Type B pancreatic cell (in vitro differentiated cells): ENCODE measurements at regions not wholly inside any gene's neighbourhood (a gene's known extent, or its start where the extent isn't known, plus 50 kb on each side); places are given as distances from the start of the nearest gene placed in this dataset.
A peak's percentile ranks its signal among the peaks of the same experiment; 100 is the strongest.
"Not testable (repeated sequence)": the region's sequence is repeated elsewhere in the genome, so short reads cannot be mapped to it uniquely, and the experiment has no call there.

Experiments used
- DNase-seq: peaks from one replicate; pipeline ENCODE4 v3.0.0; 2021; ENCODE audit warnings: mixed read lengths; ENCODE audit not compliant: unreplicated experiment; ENCODE audit errors: extremely low spot score
- H3K27ac Mint-ChIP-seq: 2 replicates; pipeline ENCODE4 v1.8.0; 2021; ENCODE audit warnings: mild to moderate bottlenecking, mixed read lengths
- H3K27me3 Mint-ChIP-seq: 2 replicates; pipeline ENCODE4 v1.8.0; 2021; ENCODE audit warnings: mixed read lengths
- H3K36me3 Mint-ChIP-seq: 2 replicates; pipeline ENCODE4 v1.8.0; 2021; ENCODE audit warnings: mixed read lengths
- H3K4me1 Mint-ChIP-seq: one replicate; pipeline ENCODE4 v1.8.0; 2021; ENCODE audit warnings: mixed read lengths; ENCODE audit not compliant: unreplicated experiment
- H3K4me3 Mint-ChIP-seq: 2 replicates; pipeline ENCODE4 v1.8.0; 2021; ENCODE audit warnings: mild to moderate bottlenecking, mixed read lengths
- H3K9me3 Mint-ChIP-seq: 2 replicates; pipeline ENCODE4 v1.8.0; 2021; ENCODE audit warnings: mixed read lengths
- TF ChIP-seq, protein P1 (sequence below): fragments of 200-600 bp; sonication (generic); conservative IDR thresholded peaks from 2 replicates; pipeline ENCODE4 v1.5.0; 2021; ENCODE audit warnings: antibody characterized with exemption, mild to moderate bottlenecking

DNA sequence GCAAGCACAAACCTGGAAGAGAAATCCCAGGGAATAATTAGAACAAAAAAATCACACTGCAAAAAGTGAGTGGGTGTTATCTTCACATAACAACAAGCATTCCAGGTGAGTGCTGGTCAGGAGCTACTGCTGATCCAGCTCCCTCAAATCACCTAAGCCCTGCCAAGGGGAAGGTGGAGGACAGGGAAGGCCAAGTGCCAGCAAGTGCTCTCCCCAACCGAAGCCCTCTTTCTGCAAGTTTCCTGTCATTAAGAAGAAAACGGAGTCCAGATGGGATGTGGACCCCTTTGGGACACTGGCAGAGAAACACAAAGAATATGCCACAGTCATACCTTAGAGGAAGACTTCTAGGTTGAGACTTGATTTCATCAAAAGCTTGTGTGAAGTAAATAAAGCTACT, 933.0 kb upstream of the ZNF722 start:
- H3K4me3 Mint-ChIP-seq = no peak overlapping the region
- no peaks in the 10 kb centered on the region for H3K36me3 Mint-ChIP-seq
- peaks cover 16% of the 10 kb centered on the region for H3K9me3 Mint-ChIP-seq
- TF ChIP-seq, protein P1, sequence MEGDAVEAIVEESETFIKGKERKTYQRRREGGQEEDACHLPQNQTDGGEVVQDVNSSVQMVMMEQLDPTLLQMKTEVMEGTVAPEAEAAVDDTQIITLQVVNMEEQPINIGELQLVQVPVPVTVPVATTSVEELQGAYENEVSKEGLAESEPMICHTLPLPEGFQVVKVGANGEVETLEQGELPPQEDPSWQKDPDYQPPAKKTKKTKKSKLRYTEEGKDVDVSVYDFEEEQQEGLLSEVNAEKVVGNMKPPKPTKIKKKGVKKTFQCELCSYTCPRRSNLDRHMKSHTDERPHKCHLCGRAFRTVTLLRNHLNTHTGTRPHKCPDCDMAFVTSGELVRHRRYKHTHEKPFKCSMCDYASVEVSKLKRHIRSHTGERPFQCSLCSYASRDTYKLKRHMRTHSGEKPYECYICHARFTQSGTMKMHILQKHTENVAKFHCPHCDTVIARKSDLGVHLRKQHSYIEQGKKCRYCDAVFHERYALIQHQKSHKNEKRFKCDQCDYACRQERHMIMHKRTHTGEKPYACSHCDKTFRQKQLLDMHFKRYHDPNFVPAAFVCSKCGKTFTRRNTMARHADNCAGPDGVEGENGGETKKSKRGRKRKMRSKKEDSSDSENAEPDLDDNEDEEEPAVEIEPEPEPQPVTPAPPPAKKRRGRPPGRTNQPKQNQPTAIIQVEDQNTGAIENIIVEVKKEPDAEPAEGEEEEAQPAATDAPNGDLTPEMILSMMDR = no peak
- DNase-seq = peak; percentile 22
- no peaks in the 10 kb centered on the region for H3K4me1 Mint-ChIP-seq
- H3K27ac Mint-ChIP-seq = no peak overlapping the region
- H3K27me3 Mint-ChIP-seq = no peaks in the 10 kb centered on the region

DNA sequence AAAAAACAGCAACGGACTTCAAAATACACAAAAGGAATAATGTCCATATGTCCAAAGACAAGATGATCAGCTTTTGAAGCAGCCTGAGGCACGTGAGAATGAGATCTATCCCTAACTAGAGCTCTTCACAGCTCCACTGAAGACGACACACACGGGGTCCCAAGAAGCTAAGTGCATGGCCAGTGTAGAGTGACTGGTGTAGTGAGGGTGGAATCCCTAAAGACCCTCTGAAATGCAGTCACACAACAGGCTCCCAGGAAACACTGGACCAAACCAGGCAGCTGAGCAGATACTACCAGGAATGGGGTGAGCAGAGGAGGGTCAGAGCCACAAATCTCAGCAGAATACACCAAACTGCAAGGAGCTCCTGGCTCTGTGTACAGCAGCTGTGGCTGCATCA, 932.4 kb upstream of the ZNF722 start:
- H3K9me3 Mint-ChIP-seq = peaks cover 16% of the 10 kb centered on the region

DNA sequence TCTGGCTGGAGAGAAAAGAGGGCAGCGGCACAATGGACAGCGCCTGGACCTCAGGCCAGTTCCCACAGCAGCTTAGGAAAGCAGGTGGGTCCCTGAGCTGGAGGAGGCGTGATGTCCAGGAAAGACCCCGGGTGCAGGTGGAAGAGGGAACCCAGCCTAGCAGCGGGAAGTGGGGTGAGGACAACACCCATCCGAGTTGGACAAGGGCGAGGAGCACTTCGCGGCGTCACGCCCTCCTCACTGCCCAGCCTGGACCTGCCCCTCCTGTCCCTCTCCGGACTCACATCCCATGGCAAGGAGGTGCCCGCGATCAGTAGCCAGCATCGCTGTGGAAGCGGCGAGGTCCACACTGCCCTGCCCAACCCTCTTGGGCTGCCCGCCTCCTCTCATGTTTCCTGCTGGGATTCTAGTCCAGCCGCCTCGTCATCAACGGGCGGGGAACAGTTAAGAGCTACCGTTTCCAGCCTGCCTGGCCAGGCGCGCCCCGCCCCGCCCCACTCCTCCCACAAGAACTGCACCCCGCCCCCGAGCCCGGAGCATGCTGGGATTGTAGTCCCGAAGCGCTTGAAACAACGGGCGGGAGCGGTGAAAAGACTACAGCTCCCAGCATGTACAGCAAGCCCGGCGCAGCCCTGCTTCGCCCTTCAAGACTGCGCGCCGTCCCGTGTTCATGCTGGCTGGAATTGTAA, 930.6 kb upstream of the ZNF722 start:
- TF ChIP-seq, protein P1 = no peak
- Mint-ChIP-seq H3K4me3 (no peak overlapping the region), H3K36me3 (no peaks in the 10 kb centered on the region), H3K9me3 (peaks cover 21% of the 10 kb centered on the region), H3K27ac (no peak overlapping the region), H3K27me3 (no peaks in the 10 kb centered on the region), H3K4me1 (no peaks in the 10 kb centered on the region)
- peak; percentile 67 for DNase-seq

More for the DNA sequence above, 932.4 kb upstream of the ZNF722 start:
- not testable (repeated sequence) for H3K4me1 Mint-ChIP-seq, H3K4me3 Mint-ChIP-seq, H3K36me3 Mint-ChIP-seq, H3K27me3 Mint-ChIP-seq, H3K27ac Mint-ChIP-seq
- peak; percentile 20 for DNase-seq

DNA sequence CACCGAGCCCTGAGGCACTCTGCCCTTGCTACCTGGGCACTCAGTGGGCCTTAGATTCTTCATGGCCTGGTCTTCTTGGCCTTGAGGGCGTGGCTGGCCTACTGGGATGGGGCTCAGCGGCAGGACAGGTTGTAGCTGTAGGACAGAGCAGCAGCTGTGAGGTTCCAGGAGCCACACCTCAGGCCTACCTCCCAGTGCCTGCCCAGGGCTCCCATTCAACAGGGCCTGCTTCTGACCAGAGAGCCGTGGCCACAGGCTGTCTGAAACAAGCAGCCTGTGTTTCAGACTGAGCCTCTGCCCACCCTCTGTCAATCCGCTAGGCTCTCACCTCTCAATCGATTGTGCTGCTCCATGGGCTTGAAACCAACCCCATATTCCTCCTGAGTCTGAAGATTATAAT, 928.0 kb upstream of the ZNF722 start:
- Mint-ChIP-seq H3K27me3 (no peaks in the 10 kb centered on the region), H3K4me3 (no peak overlapping the region), H3K36me3 (no peaks in the 10 kb centered on the region), H3K9me3 (peaks cover 23% of the 10 kb centered on the region), H3K4me1 (no peaks in the 10 kb centered on the region), H3K27ac (no peak overlapping the region)
- peak; percentile 50 for DNase-seq
- TF ChIP-seq, protein P1 = no peak

DNA sequence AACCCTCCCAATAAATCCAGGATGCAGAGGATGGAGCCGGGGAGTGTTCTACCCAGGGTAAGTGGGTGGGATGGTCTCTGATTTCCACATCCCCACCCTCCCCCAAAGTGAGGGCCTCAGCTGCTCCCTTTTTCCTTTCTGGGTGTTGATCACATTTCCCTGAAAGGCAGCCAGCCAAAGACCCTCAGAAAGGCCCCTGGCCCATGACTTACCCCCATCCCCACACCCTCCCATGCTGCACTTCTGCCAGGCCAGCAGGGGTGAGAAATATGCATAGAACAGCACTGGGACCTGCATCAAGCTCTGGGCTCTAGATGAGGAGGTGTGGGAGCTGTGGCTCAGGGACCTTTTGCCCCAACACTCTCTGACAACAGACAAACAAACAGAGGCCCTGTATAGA, 927.3 kb upstream of the ZNF722 start:
- H3K9me3 Mint-ChIP-seq = peaks cover 24% of the 10 kb centered on the region
- H3K27ac Mint-ChIP-seq = no peak overlapping the region
- H3K4me3 Mint-ChIP-seq = no peak overlapping the region
- DNase-seq = peak; percentile 36
- H3K27me3 Mint-ChIP-seq = no peaks in the 10 kb centered on the region
- no peaks in the 10 kb centered on the region for H3K36me3 Mint-ChIP-seq
- TF ChIP-seq, protein P1 = no peak
- H3K4me1 Mint-ChIP-seq = no peaks in the 10 kb centered on the region

DNA sequence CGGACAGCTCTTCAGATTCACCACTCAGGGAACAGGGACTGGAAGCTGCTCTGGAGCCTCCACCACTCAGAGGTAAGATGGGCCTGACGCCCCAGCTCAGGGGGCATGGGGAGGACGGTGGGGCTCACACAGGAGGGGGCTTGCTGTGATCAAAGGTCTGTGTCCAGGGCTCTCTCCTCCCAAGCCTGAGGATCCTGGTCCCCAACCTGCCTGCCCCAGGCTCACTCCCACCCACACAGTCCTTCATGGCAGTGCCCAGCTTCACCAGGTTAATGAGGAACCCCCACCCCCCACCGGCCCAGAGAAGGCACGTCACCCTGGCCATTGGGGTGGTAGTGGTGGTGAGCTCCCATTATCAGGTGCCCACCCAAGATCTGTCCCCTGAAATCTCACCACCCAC, 926.7 kb upstream of the ZNF722 start:
- Mint-ChIP-seq H3K9me3 (peaks cover 24% of the 10 kb centered on the region), H3K36me3 (no peaks in the 10 kb centered on the region)

More for the DNA sequence above, 926.7 kb upstream of the ZNF722 start:
- peak; percentile 59 for DNase-seq
- no peak overlapping the region for H3K27ac Mint-ChIP-seq
- H3K4me3 Mint-ChIP-seq = no peak overlapping the region
- H3K4me1 Mint-ChIP-seq = no peaks in the 10 kb centered on the region
- TF ChIP-seq, protein P1 = no peak
- no peaks in the 10 kb centered on the region for H3K27me3 Mint-ChIP-seq
